OCI-LY7 (cell line): ENCODE measurements at regions not wholly inside any gene's neighbourhood (a gene's known extent, or its start where the extent isn't known, plus 50 kb on each side); places are given as distances from the start of the nearest gene placed in this dataset.

ENCODE experiments used
- EZH2phosphoT487 ChIP-seq: fragments of 200-600 bp; sonication (generic); IDR thresholded peaks from 2 replicates; pipeline ENCODE4 v1.6.1; 2018; ENCODE audit warnings: low read depth, borderline replicate concordance, mild to moderate bottlenecking, mixed run types, antibody characterized with exemption, low read length, moderate library complexity, mixed read lengths
- TF ChIP-seq, protein P1 (sequence below): fragments of 200-600 bp; sonication (generic); conservative IDR thresholded peaks from 2 replicates; pipeline ENCODE4 v1.5.1; 2014; ENCODE audit warnings: mild to moderate bottlenecking, antibody characterized with exemption, low read length, moderate library complexity, mixed read lengths

DNA sequence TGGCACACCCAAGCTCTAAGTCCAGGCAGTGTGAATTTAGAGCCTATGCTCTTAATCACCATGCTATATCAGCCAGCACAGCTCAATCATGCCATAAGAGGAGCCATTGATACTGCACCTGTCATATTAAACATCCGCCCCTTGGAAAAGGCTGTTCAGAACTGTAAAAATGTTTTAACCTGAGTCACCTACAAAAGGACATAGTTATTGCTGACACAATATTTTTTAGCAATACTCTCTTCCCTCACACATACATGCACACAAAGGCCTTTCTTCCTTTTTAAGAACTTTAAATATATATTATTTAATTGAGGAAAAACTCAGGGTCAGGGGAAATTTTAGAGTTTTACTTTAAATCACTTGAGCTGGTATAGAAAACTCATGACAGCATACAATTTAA is 83.5 kb upstream of the ATXN7L3B start:
- TF ChIP-seq, protein P1, sequence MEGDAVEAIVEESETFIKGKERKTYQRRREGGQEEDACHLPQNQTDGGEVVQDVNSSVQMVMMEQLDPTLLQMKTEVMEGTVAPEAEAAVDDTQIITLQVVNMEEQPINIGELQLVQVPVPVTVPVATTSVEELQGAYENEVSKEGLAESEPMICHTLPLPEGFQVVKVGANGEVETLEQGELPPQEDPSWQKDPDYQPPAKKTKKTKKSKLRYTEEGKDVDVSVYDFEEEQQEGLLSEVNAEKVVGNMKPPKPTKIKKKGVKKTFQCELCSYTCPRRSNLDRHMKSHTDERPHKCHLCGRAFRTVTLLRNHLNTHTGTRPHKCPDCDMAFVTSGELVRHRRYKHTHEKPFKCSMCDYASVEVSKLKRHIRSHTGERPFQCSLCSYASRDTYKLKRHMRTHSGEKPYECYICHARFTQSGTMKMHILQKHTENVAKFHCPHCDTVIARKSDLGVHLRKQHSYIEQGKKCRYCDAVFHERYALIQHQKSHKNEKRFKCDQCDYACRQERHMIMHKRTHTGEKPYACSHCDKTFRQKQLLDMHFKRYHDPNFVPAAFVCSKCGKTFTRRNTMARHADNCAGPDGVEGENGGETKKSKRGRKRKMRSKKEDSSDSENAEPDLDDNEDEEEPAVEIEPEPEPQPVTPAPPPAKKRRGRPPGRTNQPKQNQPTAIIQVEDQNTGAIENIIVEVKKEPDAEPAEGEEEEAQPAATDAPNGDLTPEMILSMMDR, result no peak
- no peak for TF ChIP-seq EZH2phosphoT487
